ENCODE measurements at regions not wholly inside any gene's neighbourhood (a gene's known extent, or its start where the extent isn't known, plus 50 kb on each side); places are given as distances from the start of the nearest gene placed in this dataset.

DNA sequence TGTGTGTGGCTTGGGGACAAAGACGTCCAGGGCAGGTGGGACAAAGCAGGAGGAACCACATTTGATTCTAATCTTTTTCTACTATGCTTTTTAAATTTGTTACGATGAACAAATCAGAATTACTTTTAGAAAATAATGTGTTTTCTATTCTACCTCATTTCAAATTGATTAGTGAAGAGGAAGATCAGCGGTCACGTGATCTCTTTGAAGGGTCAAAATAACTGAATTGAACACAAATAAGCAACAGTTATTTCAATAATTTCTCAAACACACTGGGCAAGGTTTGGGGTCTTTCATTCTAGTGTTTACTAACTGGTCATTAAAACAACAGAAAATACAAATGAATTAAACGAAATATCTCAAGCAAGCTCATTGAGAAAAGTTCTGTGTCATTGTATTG is 773.0 kb upstream of the IGFBP3 start:
- Histone ChIP-seq H3K4me2 (no peak overlapping the region), H3K27me3 (ENCODE audit: insufficient read depth, low read depth) (no peaks in the 10 kb centered on the region), H3K4me1 (ENCODE audit: low read depth, poor library complexity, severe bottlenecking) (no peaks in the 10 kb centered on the region), H3K27ac (no peak overlapping the region), H3K36me3 (ENCODE audit: insufficient read depth) (no peaks in the 10 kb centered on the region), H3K4me3 (IDR thresholded peaks at IDR 0.05; ENCODE audit: insufficient read depth, low read depth, low read length) (no peak overlapping the region), H3K9ac (no peak overlapping the region), H3K79me2 (ENCODE audit: insufficient read depth, low read depth) (no peaks in the 10 kb centered on the region), H4K20me1 (ENCODE audit: insufficient read depth) (no peaks in the 10 kb centered on the region), H2AFZ (ENCODE audit: low read depth) (no peak overlapping the region)
- TF ChIP-seq CTCF (conservative IDR thresholded peaks at IDR 0.05; ENCODE audit: low read depth, low read length) = no peak

- H3K4me3 ChIP-seq (IDR thresholded peaks at IDR 0.05; ENCODE audit: insufficient read depth, low read depth, low read length) = no peak overlapping the region
- H3K9ac ChIP-seq = no peak overlapping the region
- no peaks in the 10 kb centered on the region for H4K20me1 ChIP-seq (ENCODE audit: insufficient read depth)
- H3K4me2 ChIP-seq = no peak overlapping the region
- no peak for TF ChIP-seq CTCF (conservative IDR thresholded peaks at IDR 0.05; ENCODE audit: low read depth, low read length)
- no peak overlapping the region for H2AFZ ChIP-seq (ENCODE audit: low read depth)
- H3K27ac ChIP-seq = no peak overlapping the region
- no peaks in the 10 kb centered on the region for H3K4me1 ChIP-seq (ENCODE audit: low read depth, poor library complexity, severe bottlenecking)
- H3K27me3 ChIP-seq (ENCODE audit: insufficient read depth, low read depth) = no peaks in the 10 kb centered on the region
- H3K36me3 ChIP-seq (ENCODE audit: insufficient read depth) = no peaks in the 10 kb centered on the region
- H3K79me2 ChIP-seq (ENCODE audit: insufficient read depth, low read depth) = no peaks in the 10 kb centered on the region
Measured at GRCh38 chr7:46687203-46687602, 766.1 kb upstream of the IGFBP3 start.

- no peak for TF ChIP-seq CTCF (conservative IDR thresholded peaks at IDR 0.05; ENCODE audit: low read depth, low read length)
- H3K9ac ChIP-seq = no peak overlapping the region
- no peak overlapping the region for H2AFZ ChIP-seq (ENCODE audit: low read depth)
- peaks cover 13% of the 10 kb centered on the region for H3K4me1 ChIP-seq (ENCODE audit: low read depth, poor library complexity, severe bottlenecking)
- no peak overlapping the region for H3K27ac ChIP-seq
- H3K27me3 ChIP-seq (ENCODE audit: insufficient read depth, low read depth) = no peaks in the 10 kb centered on the region
- no peak overlapping the region for H3K4me2 ChIP-seq
- no peaks in the 10 kb centered on the region for H4K20me1 ChIP-seq (ENCODE audit: insufficient read depth)
- H3K4me3 ChIP-seq (IDR thresholded peaks at IDR 0.05; ENCODE audit: insufficient read depth, low read depth, low read length) = no peak overlapping the region
- no peaks in the 10 kb centered on the region for H3K36me3 ChIP-seq (ENCODE audit: insufficient read depth)
- H3K79me2 ChIP-seq (ENCODE audit: insufficient read depth, low read depth) = no peaks in the 10 kb centered on the region
Measured at GRCh38 chr7:46685051-46685450, 764.0 kb upstream of the IGFBP3 start.

- no peak overlapping the region for H3K4me2 ChIP-seq
- no peak for TF ChIP-seq CTCF (conservative IDR thresholded peaks at IDR 0.05; ENCODE audit: low read depth, low read length)
Measured at GRCh38 chr7:46682836-46683624, 762.0 kb upstream of the IGFBP3 start.

More at GRCh38 chr7:46682836-46683624, 762.0 kb upstream of the IGFBP3 start:
- peaks cover 22% of the 10 kb centered on the region for H3K4me1 ChIP-seq (ENCODE audit: low read depth, poor library complexity, severe bottlenecking)
- no peak overlapping the region for H2AFZ ChIP-seq (ENCODE audit: low read depth)
- H3K27me3 ChIP-seq (ENCODE audit: insufficient read depth, low read depth) = no peaks in the 10 kb centered on the region
- no peak overlapping the region for H3K9ac ChIP-seq
- H3K36me3 ChIP-seq (ENCODE audit: insufficient read depth) = no peaks in the 10 kb centered on the region
- H4K20me1 ChIP-seq (ENCODE audit: insufficient read depth) = no peaks in the 10 kb centered on the region
- no peak overlapping the region for H3K4me3 ChIP-seq (IDR thresholded peaks at IDR 0.05; ENCODE audit: insufficient read depth, low read depth, low read length)
- no peaks in the 10 kb centered on the region for H3K79me2 ChIP-seq (ENCODE audit: insufficient read depth, low read depth)
- no peak overlapping the region for H3K27ac ChIP-seq
